ENCODE measurements at regions not wholly inside any gene's neighbourhood (a gene's known extent, or its start where the extent isn't known, plus 50 kb on each side); places are given as distances from the start of the nearest gene placed in this dataset.

DNA sequence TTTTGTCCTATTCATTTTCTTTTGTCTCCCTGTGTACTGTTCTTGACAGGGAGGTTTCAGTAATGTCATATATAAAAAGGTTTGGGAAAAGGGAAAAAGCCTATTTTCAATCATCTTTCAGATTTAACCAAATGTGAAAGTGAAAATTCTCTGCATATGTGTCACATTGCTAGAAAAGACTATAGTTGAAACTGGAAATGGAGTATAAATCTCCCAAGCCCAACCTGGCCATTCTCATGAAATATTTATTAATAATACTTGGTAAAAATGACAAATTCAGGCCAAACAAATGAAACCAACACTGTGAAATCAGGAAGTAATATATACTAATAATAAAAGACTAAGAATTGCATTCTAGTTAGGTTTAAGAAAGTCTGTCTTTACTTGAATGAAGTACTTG, 1129.2 kb downstream of the SLC16A7 start:
- TF ChIP-seq, protein P1, sequence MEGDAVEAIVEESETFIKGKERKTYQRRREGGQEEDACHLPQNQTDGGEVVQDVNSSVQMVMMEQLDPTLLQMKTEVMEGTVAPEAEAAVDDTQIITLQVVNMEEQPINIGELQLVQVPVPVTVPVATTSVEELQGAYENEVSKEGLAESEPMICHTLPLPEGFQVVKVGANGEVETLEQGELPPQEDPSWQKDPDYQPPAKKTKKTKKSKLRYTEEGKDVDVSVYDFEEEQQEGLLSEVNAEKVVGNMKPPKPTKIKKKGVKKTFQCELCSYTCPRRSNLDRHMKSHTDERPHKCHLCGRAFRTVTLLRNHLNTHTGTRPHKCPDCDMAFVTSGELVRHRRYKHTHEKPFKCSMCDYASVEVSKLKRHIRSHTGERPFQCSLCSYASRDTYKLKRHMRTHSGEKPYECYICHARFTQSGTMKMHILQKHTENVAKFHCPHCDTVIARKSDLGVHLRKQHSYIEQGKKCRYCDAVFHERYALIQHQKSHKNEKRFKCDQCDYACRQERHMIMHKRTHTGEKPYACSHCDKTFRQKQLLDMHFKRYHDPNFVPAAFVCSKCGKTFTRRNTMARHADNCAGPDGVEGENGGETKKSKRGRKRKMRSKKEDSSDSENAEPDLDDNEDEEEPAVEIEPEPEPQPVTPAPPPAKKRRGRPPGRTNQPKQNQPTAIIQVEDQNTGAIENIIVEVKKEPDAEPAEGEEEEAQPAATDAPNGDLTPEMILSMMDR (IDR thresholded peaks at IDR 0.05) = no peak
- TF ChIP-seq ZFX (IDR thresholded peaks at IDR 0.05; ENCODE audit: borderline replicate concordance) = no peak

Data from 22Rv1 (cell line).